ENCODE measurements at regions not wholly inside any gene's neighbourhood (a gene's known extent, or its start where the extent isn't known, plus 50 kb on each side); places are given as distances from the start of the nearest gene placed in this dataset.

DNA sequence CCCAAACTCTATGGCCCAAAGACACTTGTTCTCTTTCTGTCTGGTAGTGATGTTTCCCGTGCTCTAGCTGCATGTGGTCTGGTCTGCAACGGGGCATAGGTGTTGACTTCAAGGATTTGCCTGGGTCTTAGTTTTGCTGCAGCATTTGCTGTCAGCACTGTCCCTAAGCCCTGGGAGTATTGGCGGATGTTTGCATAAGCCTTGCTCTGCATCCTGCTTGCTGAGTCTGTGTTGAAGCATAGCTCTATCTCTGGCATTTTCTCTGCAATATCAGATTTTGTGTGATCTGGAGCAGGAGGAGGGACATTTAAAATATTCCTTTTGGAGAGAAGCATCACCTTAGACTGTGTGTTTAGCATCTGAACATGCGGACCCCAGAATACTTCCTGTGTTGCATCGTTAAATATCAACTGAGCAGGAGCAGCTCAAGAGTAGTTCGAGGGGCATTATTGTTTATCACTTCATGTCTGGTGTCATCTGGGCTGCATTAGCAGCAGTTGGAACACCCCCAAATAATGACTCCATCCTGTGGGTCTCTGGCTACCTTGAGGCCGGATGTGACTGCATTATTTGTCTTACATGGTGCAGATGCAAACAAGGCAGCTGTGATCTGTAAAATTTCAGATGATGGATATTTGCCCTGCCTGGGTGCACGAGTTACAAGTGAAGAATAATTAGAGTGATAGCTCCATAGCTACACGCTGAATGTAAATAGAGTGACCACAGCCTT lies 231.7 kb downstream of the TRIB2 start:
- POLR2A ChIA-PET, result no interaction called here
- no peak for DNase-seq (ENCODE audit: extremely low spot score)
- CTCF ChIA-PET, result interaction anchor here (2.7 kb wide), 1 partner anchor 17 kb away, joined by 6 read pairs; no protein-coding TSS in a partner anchor
- TF ChIP-seq SP1 (IDR thresholded peaks at IDR 0.05) (no peak), HDGF (IDR thresholded peaks at IDR 0.05; ENCODE audit: borderline replicate concordance) (no peak), ELF4 (IDR thresholded peaks at IDR 0.05) (no peak), BHLHE40 (IDR thresholded peaks at IDR 0.05; ENCODE audit: borderline replicate concordance) (no peak), LEF1 (IDR thresholded peaks at IDR 0.05; ENCODE audit: borderline replicate concordance) (no peak), SUZ12 (IDR thresholded peaks at IDR 0.05) (no peak), L3MBTL2 (conservative IDR thresholded peaks at IDR 0.05) (no peak), FOXA1 (IDR thresholded peaks at IDR 0.05) (no peak)
- TF ChIP-seq, protein P1, sequence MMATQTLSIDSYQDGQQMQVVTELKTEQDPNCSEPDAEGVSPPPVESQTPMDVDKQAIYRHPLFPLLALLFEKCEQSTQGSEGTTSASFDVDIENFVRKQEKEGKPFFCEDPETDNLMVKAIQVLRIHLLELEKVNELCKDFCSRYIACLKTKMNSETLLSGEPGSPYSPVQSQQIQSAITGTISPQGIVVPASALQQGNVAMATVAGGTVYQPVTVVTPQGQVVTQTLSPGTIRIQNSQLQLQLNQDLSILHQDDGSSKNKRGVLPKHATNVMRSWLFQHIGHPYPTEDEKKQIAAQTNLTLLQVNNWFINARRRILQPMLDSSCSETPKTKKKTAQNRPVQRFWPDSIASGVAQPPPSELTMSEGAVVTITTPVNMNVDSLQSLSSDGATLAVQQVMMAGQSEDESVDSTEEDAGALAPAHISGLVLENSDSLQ (IDR thresholded peaks at IDR 0.05), result no peak

DNA sequence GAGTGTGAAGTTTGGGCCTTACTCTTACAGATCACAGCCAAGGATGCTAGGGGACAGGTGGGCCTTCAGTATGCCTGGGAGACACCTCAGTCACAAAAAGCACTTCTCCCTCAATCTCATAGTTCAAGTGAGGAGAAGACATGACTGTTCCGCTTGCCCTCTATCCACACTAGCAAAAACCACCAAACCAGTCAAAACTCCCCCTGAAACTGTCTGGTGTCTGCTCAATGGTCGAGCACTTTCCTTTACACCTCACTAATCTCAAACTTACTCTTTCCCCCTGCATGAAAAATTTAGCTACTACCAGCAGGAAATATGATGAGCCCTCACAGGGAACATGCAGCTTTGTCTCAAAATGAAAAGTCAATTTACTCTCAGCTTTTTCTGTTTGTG lies 232.2 kb downstream of the TRIB2 start:
- no peak for DNase-seq (ENCODE audit: extremely low spot score)
- ChIA-PET CTCF (interaction anchor here (2.7 kb wide), 1 partner anchor 18 kb away, joined by 6 read pairs; no protein-coding TSS in a partner anchor), POLR2A (no interaction called here)
- TF ChIP-seq LEF1 (IDR thresholded peaks at IDR 0.05; ENCODE audit: borderline replicate concordance), result no peak
- TF ChIP-seq SP1 (IDR thresholded peaks at IDR 0.05), result no peak
- no peak for TF ChIP-seq FOXK2 (IDR thresholded peaks at IDR 0.05)
- TF ChIP-seq TARDBP (IDR thresholded peaks at IDR 0.05), result no peak
- no peak for TF ChIP-seq HDGF (IDR thresholded peaks at IDR 0.05; ENCODE audit: borderline replicate concordance)
- no peak for TF ChIP-seq ZNF384 (IDR thresholded peaks at IDR 0.05)

DNA sequence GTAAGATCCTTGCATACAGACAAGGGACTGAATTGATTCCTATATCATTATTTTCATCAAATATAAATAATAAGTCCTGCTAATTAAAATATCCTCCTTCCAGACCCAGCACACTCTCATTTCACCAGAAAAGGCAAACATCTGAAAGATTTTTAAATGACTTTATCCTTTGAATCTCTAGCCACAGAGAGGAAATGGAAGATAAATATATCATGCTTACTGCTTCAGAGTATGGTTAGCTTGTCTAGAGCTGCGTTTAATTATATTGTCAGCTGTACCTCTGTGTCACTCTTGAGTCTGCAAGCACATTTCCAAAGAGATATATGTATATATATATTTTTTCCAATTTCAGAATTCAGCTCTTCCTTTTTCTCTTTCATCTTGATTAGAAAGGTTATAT lies 232.7 kb downstream of the TRIB2 start:
- CTCF ChIA-PET, result interaction anchor here (0.6 to 2.7 kb wide), 2 partner anchors 18 to 1127 kb away, joined by 3 to 6 read pairs; no protein-coding TSS in a partner anchor
- no peak for DNase-seq (ENCODE audit: extremely low spot score)
- TF ChIP-seq SUZ12 (IDR thresholded peaks at IDR 0.05) (no peak), FOXA1 (IDR thresholded peaks at IDR 0.05) (no peak), FOXK2 (IDR thresholded peaks at IDR 0.05) (no peak), NFRKB (IDR thresholded peaks at IDR 0.05) (no peak), BHLHE40 (IDR thresholded peaks at IDR 0.05; ENCODE audit: borderline replicate concordance) (no peak), ARNT (IDR thresholded peaks at IDR 0.05) (no peak), ELF4 (IDR thresholded peaks at IDR 0.05) (no peak), HDGF (IDR thresholded peaks at IDR 0.05; ENCODE audit: borderline replicate concordance) (no peak), L3MBTL2 (conservative IDR thresholded peaks at IDR 0.05) (no peak), ZNF384 (IDR thresholded peaks at IDR 0.05) (no peak)
- POLR2A ChIA-PET, result no interaction called here

DNA sequence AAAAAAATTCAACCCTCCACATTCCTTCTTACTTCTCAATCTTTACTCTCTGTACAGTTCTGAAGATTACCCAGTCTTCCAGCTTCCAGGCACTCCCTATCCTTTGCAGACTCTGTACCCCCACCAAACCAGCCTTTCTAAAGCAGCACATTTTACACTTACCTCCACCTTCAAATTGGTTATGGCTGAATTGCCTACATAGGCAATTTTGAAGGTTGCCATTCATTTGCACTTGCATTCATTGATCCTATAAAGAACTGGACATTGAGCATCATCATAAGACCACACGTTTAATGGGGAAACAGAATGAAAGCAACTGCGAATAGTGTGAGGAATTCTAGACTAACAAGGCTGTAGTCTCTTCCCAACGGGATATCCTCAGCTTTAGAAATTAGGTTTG lies 233.4 kb downstream of the TRIB2 start:
- TF ChIP-seq FOXK2 (IDR thresholded peaks at IDR 0.05) (no peak), SP1 (IDR thresholded peaks at IDR 0.05) (no peak)
- POLR2A ChIA-PET, result no interaction called here
- no peak for DNase-seq (ENCODE audit: extremely low spot score)
- CTCF ChIA-PET, result interaction anchor here (2.7 kb wide), 1 partner anchor 19 kb away, joined by 6 read pairs; no protein-coding TSS in a partner anchor

DNA sequence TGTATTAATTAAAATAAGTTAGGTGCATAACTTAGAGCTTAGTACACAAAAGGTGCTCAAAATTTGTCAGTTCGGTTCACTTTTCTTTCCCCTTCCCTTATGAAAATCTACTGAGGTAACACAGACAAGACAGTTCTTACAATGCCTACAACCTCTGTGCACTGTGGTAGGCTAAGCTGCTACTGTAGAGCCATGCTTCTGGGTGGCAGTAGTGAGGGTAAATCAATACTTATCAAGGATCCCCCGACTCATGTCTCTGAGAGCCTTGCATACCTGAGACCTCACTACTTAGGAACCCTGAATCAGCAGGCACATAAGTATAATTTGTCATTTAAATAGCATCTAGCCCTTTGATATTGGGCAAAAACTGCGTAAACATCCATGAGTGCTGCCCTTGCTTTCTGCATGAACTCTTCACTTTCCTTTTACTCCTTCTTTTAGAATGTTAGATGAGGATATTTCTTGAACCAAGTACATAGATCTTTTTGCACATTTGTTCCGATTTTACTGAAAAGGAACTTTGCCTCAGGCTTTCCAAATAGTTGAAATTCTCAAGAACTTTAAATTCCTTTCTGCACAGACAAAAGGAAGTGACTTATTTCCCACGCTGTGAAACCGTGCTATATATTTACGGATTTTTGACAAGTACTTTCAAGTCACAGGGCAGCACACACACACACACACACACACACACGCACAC lies 234.4 kb downstream of the TRIB2 start:
- TF ChIP-seq FOXA1 (IDR thresholded peaks at IDR 0.05) (no peak), CTBP1 (IDR thresholded peaks at IDR 0.05; ENCODE audit: borderline replicate concordance) (no peak)
- ChIA-PET CTCF (interaction anchor here (2.7 kb wide), 1 partner anchor 20 kb away, joined by 6 read pairs; no protein-coding TSS in a partner anchor), POLR2A (no interaction called here)
- no peak for DNase-seq (ENCODE audit: extremely low spot score)

DNA sequence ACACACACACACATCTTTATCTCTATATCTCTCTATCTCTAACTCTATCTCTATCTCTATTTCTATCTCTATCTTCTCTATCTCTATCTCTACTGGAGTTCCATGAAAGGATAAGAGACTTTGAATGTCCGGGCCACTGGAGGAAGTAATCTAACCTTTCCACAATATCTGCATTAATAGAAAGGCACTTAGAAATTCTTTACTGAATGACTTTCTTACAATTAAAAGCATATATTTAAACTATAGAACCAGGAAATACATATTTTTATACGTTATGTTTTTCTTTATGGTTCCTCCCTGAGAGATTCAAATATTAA lies 234.9 kb downstream of the TRIB2 start:
- no peak for DNase-seq (ENCODE audit: extremely low spot score)
- no peak for TF ChIP-seq SP1 (IDR thresholded peaks at IDR 0.05)
- no peak for TF ChIP-seq ZNF384 (IDR thresholded peaks at IDR 0.05)
- TF ChIP-seq ARNT (IDR thresholded peaks at IDR 0.05), result no peak
- no peak for TF ChIP-seq CTBP1 (IDR thresholded peaks at IDR 0.05; ENCODE audit: borderline replicate concordance)
- TF ChIP-seq TARDBP (IDR thresholded peaks at IDR 0.05), result no peak
- TF ChIP-seq FOXM1 (IDR thresholded peaks at IDR 0.05; ENCODE audit: borderline replicate concordance), result no peak
- no peak for TF ChIP-seq L3MBTL2 (conservative IDR thresholded peaks at IDR 0.05)
- no peak for TF ChIP-seq LEF1 (IDR thresholded peaks at IDR 0.05; ENCODE audit: borderline replicate concordance)
- TF ChIP-seq, protein P1 (IDR thresholded peaks at IDR 0.05), result no peak
- no peak for TF ChIP-seq SUZ12 (IDR thresholded peaks at IDR 0.05)
- no peak for TF ChIP-seq BHLHE40 (IDR thresholded peaks at IDR 0.05; ENCODE audit: borderline replicate concordance)
- TF ChIP-seq FOXA1 (IDR thresholded peaks at IDR 0.05), result no peak
- no peak for TF ChIP-seq NFRKB (IDR thresholded peaks at IDR 0.05)
- no peak for TF ChIP-seq ELF4 (IDR thresholded peaks at IDR 0.05)
- TF ChIP-seq HDGF (IDR thresholded peaks at IDR 0.05; ENCODE audit: borderline replicate concordance), result no peak
- TF ChIP-seq FOXK2 (IDR thresholded peaks at IDR 0.05), result no peak
- ChIA-PET POLR2A (no interaction called here), CTCF (no interaction called here)

DNA sequence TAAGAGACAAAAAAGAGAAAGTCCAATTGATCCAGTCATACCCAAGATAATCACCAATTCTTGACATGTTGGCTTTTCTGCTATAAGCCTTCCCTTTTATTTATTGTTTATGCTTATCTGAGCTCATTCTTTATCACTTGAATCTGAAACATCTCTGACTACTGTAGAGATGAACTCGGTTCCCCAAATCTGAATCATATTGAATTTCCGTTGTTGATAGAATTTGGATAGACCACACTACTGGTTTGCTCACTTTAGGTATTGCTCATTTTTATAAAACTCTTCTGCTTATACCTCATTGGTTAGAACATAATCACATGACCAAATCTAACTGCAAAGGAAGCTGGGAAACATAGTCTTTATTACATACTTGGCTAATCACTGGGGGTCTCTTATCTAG lies 236.9 kb downstream of the TRIB2 start:
- DNase-seq (ENCODE audit: extremely low spot score), result no peak
- ChIA-PET POLR2A (no interaction called here), CTCF (interaction anchor here (1.6 kb wide), 1 partner anchor 23 kb away, joined by 10 read pairs; no protein-coding TSS in a partner anchor)
- TF ChIP-seq TARDBP (IDR thresholded peaks at IDR 0.05) (no peak), FOXK2 (IDR thresholded peaks at IDR 0.05) (no peak), L3MBTL2 (conservative IDR thresholded peaks at IDR 0.05) (no peak), FOXM1 (IDR thresholded peaks at IDR 0.05; ENCODE audit: borderline replicate concordance) (no peak), NFRKB (IDR thresholded peaks at IDR 0.05) (no peak), BHLHE40 (IDR thresholded peaks at IDR 0.05; ENCODE audit: borderline replicate concordance) (no peak), ZNF384 (IDR thresholded peaks at IDR 0.05) (no peak), CTBP1 (IDR thresholded peaks at IDR 0.05; ENCODE audit: borderline replicate concordance) (no peak), FOXA1 (IDR thresholded peaks at IDR 0.05) (no peak), SP1 (IDR thresholded peaks at IDR 0.05) (no peak), HDGF (IDR thresholded peaks at IDR 0.05; ENCODE audit: borderline replicate concordance) (no peak), ELF4 (IDR thresholded peaks at IDR 0.05) (no peak), ARNT (IDR thresholded peaks at IDR 0.05) (no peak)

Measured in HEK293T (cell line).